Heart right ventricle (tissue), 16 donors: ENCODE measurements at regions not wholly inside any gene's neighbourhood (a gene's known extent, or its start where the extent isn't known, plus 50 kb on each side); places are given as distances from the start of the nearest gene placed in this dataset.

ENCODE experiments used
- ATAC-seq, 8 donors: fragments of 200-7000 bp; cut with Tn5 transposase; one replicate each; pipeline ENCODE4 v1.9.1; 2020; ENCODE audit warnings: mild to moderate bottlenecking in 8 of 8, moderate library complexity in 8 of 8, moderate number of reproducible peaks in 1 of 8
- DNase-seq, 2 donors: peaks; one replicate each; pipeline ENCODE4 v3.0.0-alpha.2; 2020
- H3K27ac ChIP-seq, 10 donors: fragments of 200-600 bp; sonication (generic) in 2 of 10; one replicate each; pipeline versions ENCODE4 v1.5.0 to v1.8.0; 2020 to 2022; ENCODE audit warnings: mild to moderate bottlenecking in 3 of 10
- H3K27me3 ChIP-seq, 7 donors: fragments of 200-600 bp; one replicate each; pipeline ENCODE4 v1.8.0; 2021 to 2022; ENCODE audit warnings: mild to moderate bottlenecking in 2 of 7
- H3K36me3 ChIP-seq, 9 donors: fragments of 200-600 bp; sonication (generic) in 1 of 9; one replicate each; pipeline versions ENCODE4 v1.5.0 to v1.8.0; 2020 to 2022; ENCODE audit warnings: mild to moderate bottlenecking in 2 of 9
- H3K4me1 ChIP-seq, 9 donors: fragments of 200-600 bp; sonication (generic) in 1 of 9; one replicate each; pipeline versions ENCODE4 v1.5.0 to v1.8.0; 2020 to 2022; ENCODE audit warnings: mild to moderate bottlenecking in 4 of 9
- H3K4me3 ChIP-seq, 10 donors: fragments of 200-600 bp; sonication (generic) in 2 of 10; one replicate each; pipeline versions ENCODE4 v1.5.0 to v1.8.0; 2020 to 2022; ENCODE audit warnings: mild to moderate bottlenecking in 7 of 10, moderate library complexity in 2 of 10
- H3K9me3 ChIP-seq, 11 donors: fragments of 200-600 bp in 10 of 11; sonication (generic) in 2 of 11; one replicate each; pipeline versions ENCODE4 v1.5.0 to v1.8.0; 2013 to 2022; ENCODE audit warnings: mild to moderate bottlenecking in 2 of 11, control low read depth in 1 of 11, moderate library complexity in 1 of 11
- WGBS, 2 donors: extraction: QIAGEN DNeasy Blood & Tissue Kit; methylation state at CpG; one replicate each; pipeline ENCODE4 v1.1.7; 2013; ENCODE audit warnings: inconsistent platforms in 1 of 2; 5-methylcytosine and 5-hydroxymethylcytosine counted together
- intact Hi-C, 10 donors: fragments of 100-400 bp; cut with DNase I; formaldehyde crosslinking; loops; one replicate each; pipeline versions ENCODE4 v1.11.1 to v1.14.2; 2022
- TF ChIP-seq, protein P1 (sequence below), 9 donors: fragments of 200-600 bp; sonication (generic) in 2 of 9; IDR thresholded peaks; one replicate each; pipeline versions ENCODE4 v1.5.0 to v1.8.0; 2021 to 2022; ENCODE audit warnings: antibody characterized with exemption in 9 of 9, mild to moderate bottlenecking in 5 of 9, moderate library complexity in 1 of 9
- donor health status: Arrhythmogenic right ventricular cardiomyopathy.
- donor health status: ischemic (EF 13 %, LVEDD 7.1; RV severe dilation, severe dysfunction).
- donor health status: healthy with polysubstance abuse.
- donor health status: DM: no; HTN: yes; CAD: no.
- donor health status: DM: no; HTN: no; CAD: no.
- donor health status: ischemic (EF 25% LVEDD 6.9; RV normal size, moderate dysfunction).
- donor health status: ischemic (EF 25% LVEDD 5.7; RV mildly dilated, moderate dysfunction).
- donor health status: healthy.
- donor health status: DM: yes; HTN: yes; CAD: no.
- donor health status: Ischemic cardiomyopathy.
- donor health status: ischemic (EF 35%, LVEDD 5.7; RV mildly dilated, moderate dysfunction).
- donor health status: nonischemic (EF 11% LVEDD 7.7; RV severe dilation, severe dysfunction).
- donor health status: DM: yes; HTN: yes; CAD: no.
- donor health status: PGD.
- donor health status: ischemic (EF 29% LVEDD 5.4; RV normal size, mild dysfunction).
- donor health status: nonischemic (EF 23%, LVEDD 6.1; RV moderate dilation, normal function).

GRCh38 chr6:120872262-120872578 is 462.1 kb downstream of the TBC1D32 start:
- WGBS, 2 donors, result 87% methylated on average over 10 of the region's 10 CpGs
- no peaks in the 10 kb centered on the region for H3K36me3 ChIP-seq

DNA sequence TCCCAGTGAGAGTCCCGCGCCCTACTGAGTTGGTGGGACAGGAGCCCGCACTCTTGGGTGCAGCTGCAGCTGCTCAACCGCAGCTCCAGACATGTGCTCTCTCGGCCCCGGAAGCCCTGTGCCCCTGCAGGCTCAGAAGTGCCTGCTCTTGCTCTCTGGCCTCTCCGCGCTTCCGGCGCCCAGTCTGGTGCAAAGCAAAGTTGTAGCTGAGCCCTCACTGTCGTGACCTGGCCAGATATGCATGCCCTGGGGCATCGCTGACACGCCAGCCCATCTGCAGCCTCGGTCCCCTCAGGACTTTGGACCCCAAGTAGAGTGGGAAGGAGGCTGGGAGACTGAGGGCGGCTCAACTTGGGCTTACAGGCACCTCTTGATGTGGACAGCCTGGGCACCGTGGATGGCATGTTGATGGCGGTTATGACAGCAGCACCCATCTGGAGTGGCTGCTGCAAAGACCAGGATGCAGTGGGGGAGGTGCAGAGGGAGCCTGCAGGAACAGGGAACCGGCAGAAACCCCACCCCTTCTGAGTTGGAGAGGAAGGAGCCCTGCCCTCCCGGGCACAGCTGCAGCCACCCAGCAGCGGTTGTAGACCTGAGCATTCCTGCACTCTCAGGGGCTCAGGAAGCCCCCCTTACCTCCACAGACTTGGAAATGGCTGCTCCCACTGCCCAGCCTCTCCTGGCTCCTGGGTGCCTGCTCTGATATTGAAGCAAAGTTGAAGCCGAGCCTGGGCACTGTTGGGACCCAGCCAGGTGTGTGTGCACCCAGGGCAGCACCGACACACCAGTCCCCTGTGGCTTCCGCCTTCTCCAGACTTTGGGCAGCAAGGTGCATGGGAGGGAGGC is 462.6 kb downstream of the TBC1D32 start:
- TF ChIP-seq, protein P1, sequence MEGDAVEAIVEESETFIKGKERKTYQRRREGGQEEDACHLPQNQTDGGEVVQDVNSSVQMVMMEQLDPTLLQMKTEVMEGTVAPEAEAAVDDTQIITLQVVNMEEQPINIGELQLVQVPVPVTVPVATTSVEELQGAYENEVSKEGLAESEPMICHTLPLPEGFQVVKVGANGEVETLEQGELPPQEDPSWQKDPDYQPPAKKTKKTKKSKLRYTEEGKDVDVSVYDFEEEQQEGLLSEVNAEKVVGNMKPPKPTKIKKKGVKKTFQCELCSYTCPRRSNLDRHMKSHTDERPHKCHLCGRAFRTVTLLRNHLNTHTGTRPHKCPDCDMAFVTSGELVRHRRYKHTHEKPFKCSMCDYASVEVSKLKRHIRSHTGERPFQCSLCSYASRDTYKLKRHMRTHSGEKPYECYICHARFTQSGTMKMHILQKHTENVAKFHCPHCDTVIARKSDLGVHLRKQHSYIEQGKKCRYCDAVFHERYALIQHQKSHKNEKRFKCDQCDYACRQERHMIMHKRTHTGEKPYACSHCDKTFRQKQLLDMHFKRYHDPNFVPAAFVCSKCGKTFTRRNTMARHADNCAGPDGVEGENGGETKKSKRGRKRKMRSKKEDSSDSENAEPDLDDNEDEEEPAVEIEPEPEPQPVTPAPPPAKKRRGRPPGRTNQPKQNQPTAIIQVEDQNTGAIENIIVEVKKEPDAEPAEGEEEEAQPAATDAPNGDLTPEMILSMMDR (IDR thresholded peaks at IDR 0.05), result no peak
- H3K4me1 ChIP-seq, result no peaks in the 10 kb centered on the region
- intact Hi-C loops, result no loop called here
- DNase-seq (no peak), ATAC-seq (peak in 1 of 8 donors; percentile 22)
- H3K9me3 ChIP-seq, result peaks cover 0 to 18% (median 0%) of the 10 kb centered on the region in 11 donors
- H3K4me3 ChIP-seq, result no peak overlapping the region
- H3K36me3 ChIP-seq, result no peaks in the 10 kb centered on the region
- no peaks in the 10 kb centered on the region for H3K27me3 ChIP-seq
- WGBS, 2 donors, result 77 to 83% methylated on average over 23 of the region's 23 CpGs
- no peak overlapping the region for H3K27ac ChIP-seq

More at GRCh38 chr6:120872262-120872578, 462.1 kb downstream of the TBC1D32 start:
- H3K4me1 ChIP-seq, result no peaks in the 10 kb centered on the region
- DNase-seq (no peak), ATAC-seq (no peak)
- no peaks in the 10 kb centered on the region for H3K27me3 ChIP-seq
- H3K9me3 ChIP-seq, result peaks cover 0 to 18% (median 0%) of the 10 kb centered on the region in 11 donors
- intact Hi-C loops, result no loop called here
- no peak overlapping the region for H3K4me3 ChIP-seq
- TF ChIP-seq, protein P1 (IDR thresholded peaks at IDR 0.05), result no peak
- no peak overlapping the region for H3K27ac ChIP-seq

DNA sequence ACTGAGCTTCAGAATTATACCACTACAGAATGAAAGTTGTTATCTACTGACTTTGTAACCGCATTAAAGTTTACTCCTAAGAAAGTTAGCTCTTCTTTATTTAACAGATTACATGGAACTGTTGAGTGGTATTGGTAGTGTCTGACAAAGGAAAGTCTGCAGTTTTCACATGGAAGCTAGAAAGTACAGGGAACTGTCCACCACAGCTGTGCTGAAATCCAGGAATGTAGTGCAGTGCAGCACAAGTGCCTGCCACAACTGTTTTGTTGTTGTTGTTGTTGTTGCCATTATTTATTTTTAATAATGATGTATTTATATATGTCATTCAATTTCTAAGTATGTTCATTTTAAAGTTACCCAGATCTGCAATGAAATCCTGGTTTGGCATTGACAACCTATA is 464.9 kb downstream of the TBC1D32 start:
- no peaks in the 10 kb centered on the region for H3K36me3 ChIP-seq
- ATAC-seq, result no peak
- intact Hi-C loops, result no loop called here

GRCh38 chr6:120857422-120857821 is 476.9 kb downstream of the TBC1D32 start:
- Histone ChIP-seq H3K36me3 (no peaks in the 10 kb centered on the region), H3K27ac (no peak overlapping the region), H3K27me3 (no peaks in the 10 kb centered on the region), H3K9me3 (peaks cover 0 to 9% (median 0%) of the 10 kb centered on the region in 11 donors), H3K4me3 (no peak overlapping the region), H3K4me1 (no peaks in the 10 kb centered on the region)
- ATAC-seq (no peak), DNase-seq (no peak)
- TF ChIP-seq, protein P1 (IDR thresholded peaks at IDR 0.05), result no peak
- 55 to 86% methylated on average over 3 of the region's 3 CpGs for WGBS, 2 donors
- intact Hi-C loops, result no loop called here

More for the DNA sequence above, 464.9 kb downstream of the TBC1D32 start:
- WGBS, 2 donors, result 33 to 51% methylated on average over 1 of the region's 1 CpG
- DNase-seq, result no peak
- H3K4me3 ChIP-seq, result no peak overlapping the region
- H3K9me3 ChIP-seq, result peaks cover 0 to 18% (median 0%) of the 10 kb centered on the region in 11 donors
- TF ChIP-seq, protein P1 (IDR thresholded peaks at IDR 0.05), result no peak
- no peaks in the 10 kb centered on the region for H3K4me1 ChIP-seq
- no peak overlapping the region for H3K27ac ChIP-seq
- H3K27me3 ChIP-seq, result no peaks in the 10 kb centered on the region
